ENCODE measurements at regions not wholly inside any gene's neighbourhood (a gene's known extent, or its start where the extent isn't known, plus 50 kb on each side); places are given as distances from the start of the nearest gene placed in this dataset.

DNA sequence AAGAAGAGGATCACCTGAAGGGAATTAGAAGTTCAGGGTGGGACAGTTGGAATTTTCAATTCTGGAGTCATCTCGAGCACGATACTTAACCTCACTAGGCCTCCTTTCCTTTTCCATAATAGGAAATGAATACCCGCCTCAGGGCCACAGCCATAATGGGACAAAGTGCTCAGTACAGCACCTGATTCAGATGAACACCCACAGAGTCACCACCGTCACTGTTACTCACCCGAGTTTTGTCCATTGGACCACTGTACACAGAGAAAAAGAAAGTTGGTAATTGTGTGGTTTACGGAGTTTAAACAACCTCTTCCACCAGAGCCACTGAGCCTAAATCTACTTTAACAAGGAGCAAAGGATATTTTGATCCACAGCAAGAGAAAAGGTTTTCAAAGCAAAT, 122.0 kb upstream of the NDUFV2 start:
- TF ChIP-seq POLR2A (IDR thresholded peaks at IDR 0.05; ENCODE audit: low read depth) (no peak), EP300 (IDR thresholded peaks at IDR 0.05) (no peak), CTCF (IDR thresholded peaks at IDR 0.05) (no peak)
